MM.1S (cell line): ENCODE measurements at regions not wholly inside any gene's neighbourhood (a gene's known extent, or its start where the extent isn't known, plus 50 kb on each side); places are given as distances from the start of the nearest gene placed in this dataset.

Source experiments
- DNase-seq: peaks from one replicate; pipeline ENCODE4 v3.0.0-alpha.2; 2015
- H2AFZ ChIP-seq: fragments of 300-600 bp; sonication (generic); 2 replicates; pipeline ENCODE4 v1.6.0; 2016; ENCODE audit warnings: antibody characterized with exemption, low read length
- H3F3A ChIP-seq: fragments of 300-600 bp; sonication (generic); 2 replicates; pipeline ENCODE4 v1.6.1; 2016; ENCODE audit warnings: mild to moderate bottlenecking, antibody characterized with exemption, low read length, moderate library complexity, mixed read lengths; ENCODE audit not compliant: insufficient read depth
- H3K27ac ChIP-seq: fragments of 300-600 bp; sonication (generic); 2 replicates; pipeline ENCODE4 v1.5.1; 2016; ENCODE audit warnings: mild to moderate bottlenecking, low read length
- H3K27me3 ChIP-seq: fragments of 300-600 bp; sonication (generic); replicated peaks from 2 replicates; pipeline ENCODE4 v1.6.0; 2016; ENCODE audit warnings: low read length; ENCODE audit not compliant: insufficient read depth
- H3K36me3 ChIP-seq: fragments of 300-600 bp; sonication (generic); replicated peaks from 2 replicates; pipeline ENCODE4 v1.6.1; 2016; ENCODE audit warnings: mild to moderate bottlenecking, low read length, mixed read lengths; ENCODE audit not compliant: insufficient read depth
- H3K4me1 ChIP-seq: fragments of 300-600 bp; sonication (generic); 2 replicates; pipeline ENCODE4 v1.6.1; 2016; ENCODE audit warnings: low read length, mixed read lengths
- H3K4me2 ChIP-seq: fragments of 300-600 bp; sonication (generic); 2 replicates; pipeline ENCODE4 v1.6.0; 2016; ENCODE audit warnings: low read depth, low read length
- H3K4me3 ChIP-seq: fragments of 300-600 bp; sonication (generic); 2 replicates; pipeline ENCODE4 v1.5.1; 2016; ENCODE audit warnings: low read length, mixed read lengths
- H3K79me2 ChIP-seq: fragments of 300-600 bp; sonication (generic); 2 replicates; pipeline ENCODE4 v1.6.1; 2016; ENCODE audit warnings: mixed run types, low read length, mixed read lengths
- H3K9ac ChIP-seq: fragments of 300-600 bp; sonication (generic); 2 replicates; pipeline ENCODE4 v1.6.1; 2016; ENCODE audit warnings: low read length, mixed read lengths
- H3K9me2 ChIP-seq: fragments of 300-600 bp; sonication (generic); replicated peaks from 2 replicates; pipeline ENCODE4 v1.6.1; 2016; ENCODE audit warnings: mild to moderate bottlenecking, low read length, mixed read lengths; ENCODE audit not compliant: insufficient read depth
- H3K9me3 ChIP-seq: fragments of 300-600 bp; sonication (generic); replicated peaks from 2 replicates; pipeline ENCODE4 v1.6.1; 2016; ENCODE audit warnings: mild to moderate bottlenecking, low read length, mixed read lengths; ENCODE audit not compliant: insufficient read depth
- H4K20me1 ChIP-seq: fragments of 300-600 bp; sonication (generic); 2 replicates; pipeline ENCODE4 v1.6.1; 2016; ENCODE audit warnings: mild to moderate bottlenecking, low read length, moderate library complexity, mixed read lengths; ENCODE audit not compliant: insufficient read depth
- CTCF ChIP-seq: fragments of 300-600 bp; sonication (generic); IDR thresholded peaks from 2 replicates; pipeline ENCODE4 v1.5.1; 2016; ENCODE audit warnings: antibody characterized with exemption, low read length, mixed read lengths
- EZH2 ChIP-seq: fragments of 300-600 bp; sonication (generic); optimal IDR thresholded peaks from 2 replicates; pipeline ENCODE3; 2017; ENCODE audit warnings: low read depth, mild to moderate bottlenecking, antibody characterized with exemption, low read length, mixed read lengths
- EZH2phosphoT487 ChIP-seq: fragments of 300-600 bp; sonication (generic); IDR thresholded peaks from 2 replicates; pipeline ENCODE4 v1.6.1; 2018; ENCODE audit warnings: antibody characterized with exemption, low read length

GRCh38 chr13:90952326-90952725 lies 395.2 kb upstream of the MIR17HG start:
- Histone ChIP-seq H3K9me3 (no peaks in the 10 kb centered on the region), H3F3A (no peaks in the 10 kb centered on the region), H3K4me2 (no peak overlapping the region), H3K27ac (no peak overlapping the region), H4K20me1 (no peaks in the 10 kb centered on the region), H3K27me3 (no peaks in the 10 kb centered on the region), H3K36me3 (no peaks in the 10 kb centered on the region), H3K4me1 (no peaks in the 10 kb centered on the region), H3K79me2 (no peaks in the 10 kb centered on the region), H2AFZ (no peak overlapping the region), H3K9ac (no peak overlapping the region), H3K9me2 (no peaks in the 10 kb centered on the region), H3K4me3 (no peak overlapping the region)
- TF ChIP-seq EZH2 (no peak), CTCF (no peak), EZH2phosphoT487 (no peak)
- no peak for DNase-seq

- Histone ChIP-seq H3K4me3 (no peak overlapping the region), H3K27ac (no peak overlapping the region), H3K27me3 (no peaks in the 10 kb centered on the region), H3F3A (no peaks in the 10 kb centered on the region), H3K4me2 (no peak overlapping the region), H3K79me2 (no peaks in the 10 kb centered on the region), H4K20me1 (no peaks in the 10 kb centered on the region), H3K4me1 (no peaks in the 10 kb centered on the region), H3K9me2 (no peaks in the 10 kb centered on the region), H3K9ac (no peak overlapping the region), H2AFZ (no peak overlapping the region), H3K9me3 (no peaks in the 10 kb centered on the region), H3K36me3 (no peaks in the 10 kb centered on the region)
- no peak for TF ChIP-seq EZH2
- TF ChIP-seq CTCF = no peak
- no peak for TF ChIP-seq EZH2phosphoT487
- no peak for DNase-seq
Measured at GRCh38 chr13:90954605-90955195, 392.8 kb upstream of the MIR17HG start.

GRCh38 chr13:90956031-90956430 lies 391.5 kb upstream of the MIR17HG start:
- no peak overlapping the region for H2AFZ ChIP-seq
- no peak for TF ChIP-seq EZH2
- TF ChIP-seq EZH2phosphoT487 = no peak
- TF ChIP-seq CTCF = no peak
- H3K9me3 ChIP-seq = no peaks in the 10 kb centered on the region
- no peak overlapping the region for H3K9ac ChIP-seq
- H3K9me2 ChIP-seq = no peaks in the 10 kb centered on the region
- no peaks in the 10 kb centered on the region for H3K27me3 ChIP-seq
- H4K20me1 ChIP-seq = no peaks in the 10 kb centered on the region
- no peaks in the 10 kb centered on the region for H3F3A ChIP-seq
- H3K4me1 ChIP-seq = no peaks in the 10 kb centered on the region
- no peaks in the 10 kb centered on the region for H3K36me3 ChIP-seq
- DNase-seq = no peak
- no peak overlapping the region for H3K27ac ChIP-seq
- H3K4me3 ChIP-seq = no peak overlapping the region
- H3K4me2 ChIP-seq = no peak overlapping the region
- no peaks in the 10 kb centered on the region for H3K79me2 ChIP-seq
